DMS53 treated with DMSO at 0.1 percent for 48 hours (cell line): ENCODE measurements at regions not wholly inside any gene's neighbourhood (a gene's known extent, or its start where the extent isn't known, plus 50 kb on each side); places are given as distances from the start of the nearest gene placed in this dataset.
"Not testable (repeated sequence)": the region's sequence is repeated elsewhere in the genome, so short reads cannot be mapped to it uniquely, and the experiment has no call there.

Source experiments
- DNase-seq: peaks from one replicate; lab custom pipeline; 2025; ENCODE audit not compliant: unreplicated experiment; lab: John Stamatoyannopoulos, UW

DNA sequence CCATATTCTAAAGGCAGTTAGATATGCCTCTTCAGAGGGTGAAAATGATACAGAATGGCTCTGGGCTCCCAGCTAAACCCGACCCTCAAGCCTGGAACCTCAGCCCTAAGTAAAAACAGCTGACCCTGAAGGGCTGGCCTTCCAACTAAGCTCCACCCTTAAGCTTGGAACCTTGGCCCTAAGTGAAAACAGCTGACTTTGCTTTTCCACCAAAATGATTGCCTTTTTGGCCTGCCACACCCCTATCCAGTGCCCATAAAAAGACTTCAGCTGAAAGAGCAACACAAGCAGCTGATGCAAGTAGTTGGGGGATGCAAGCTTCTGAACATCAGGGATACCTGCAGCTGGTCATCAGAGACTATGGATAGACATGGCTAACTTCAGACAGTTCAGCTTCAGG is 647.4 kb upstream of the SGCD start:
- DNase-seq, result no peak

DNA sequence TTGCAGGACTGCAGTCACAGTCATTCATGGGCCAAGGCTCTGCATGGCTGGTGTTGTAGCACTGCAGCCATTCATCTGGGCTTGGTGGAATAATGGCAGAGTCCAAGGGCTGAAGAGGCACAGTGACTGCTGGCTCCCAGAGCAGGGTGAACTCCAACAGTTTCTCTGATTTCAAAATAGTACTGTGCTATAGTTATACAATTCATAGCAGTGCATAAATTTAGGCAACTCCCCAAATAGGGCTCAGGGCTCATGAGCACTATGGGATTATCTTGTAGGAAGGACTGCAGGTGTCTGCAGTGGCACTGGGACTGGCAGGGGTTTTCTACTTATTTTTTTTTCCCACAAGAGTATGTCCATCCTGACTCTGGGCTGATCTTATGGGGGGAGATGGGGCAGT is 642.5 kb upstream of the SGCD start:
- no peak for DNase-seq

DNA sequence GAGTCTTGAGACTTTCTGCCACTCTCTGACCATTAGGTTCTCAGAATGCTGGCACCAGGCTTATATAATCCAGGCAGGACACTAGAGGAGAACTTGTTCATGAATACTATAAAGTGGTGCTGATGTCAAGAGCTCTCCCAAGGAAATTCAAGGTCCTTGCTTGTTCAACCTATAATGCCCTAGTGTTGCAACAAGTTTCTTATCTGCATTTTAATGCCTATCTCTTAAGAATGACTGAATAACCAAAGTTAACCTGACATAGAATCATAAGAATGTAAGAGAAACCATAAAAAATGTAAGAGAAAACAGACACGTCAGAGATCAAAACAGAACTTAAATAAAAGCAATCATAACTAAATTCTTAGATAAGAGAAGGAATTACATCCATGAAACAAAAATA is 640.8 kb upstream of the SGCD start:
- no peak for DNase-seq

DNA sequence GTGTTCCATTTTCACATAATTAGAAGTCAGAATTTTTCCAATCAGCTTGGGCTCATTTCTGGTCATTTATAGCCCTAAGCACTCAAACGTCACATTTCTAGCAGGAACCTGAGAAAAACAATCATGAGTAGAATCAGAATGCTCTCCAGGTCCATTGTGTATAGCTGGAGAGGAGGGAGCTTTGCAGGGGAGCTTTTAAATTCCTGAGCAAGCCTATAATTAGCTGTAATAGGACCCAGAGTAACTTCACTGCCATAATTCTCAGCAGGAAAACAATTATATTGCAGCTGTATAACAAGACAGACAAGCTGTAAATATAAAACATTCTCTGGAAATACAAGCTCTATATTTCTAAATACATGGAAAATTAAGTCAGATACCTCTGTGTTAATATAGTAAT is 637.6 kb upstream of the SGCD start:
- no peak for DNase-seq

DNA sequence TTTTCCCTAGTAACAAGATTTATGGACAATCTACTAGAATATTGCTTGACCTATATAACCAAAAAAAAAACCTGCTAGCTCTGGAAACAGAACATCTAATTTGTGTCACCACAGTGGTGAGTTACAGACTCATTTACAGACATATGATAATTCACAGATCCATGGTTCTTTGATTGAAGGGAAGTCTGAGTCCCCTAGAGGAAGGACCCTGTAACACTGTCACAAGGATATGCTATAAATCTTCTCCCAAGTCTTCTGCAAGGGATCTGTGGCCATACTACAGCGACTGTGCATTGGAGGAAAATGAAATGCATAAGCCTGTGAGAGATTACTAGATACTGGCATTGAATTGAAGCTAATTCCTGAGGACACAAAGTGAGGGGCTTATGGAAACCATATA is 630.6 kb upstream of the SGCD start:
- DNase-seq, result no peak

DNA sequence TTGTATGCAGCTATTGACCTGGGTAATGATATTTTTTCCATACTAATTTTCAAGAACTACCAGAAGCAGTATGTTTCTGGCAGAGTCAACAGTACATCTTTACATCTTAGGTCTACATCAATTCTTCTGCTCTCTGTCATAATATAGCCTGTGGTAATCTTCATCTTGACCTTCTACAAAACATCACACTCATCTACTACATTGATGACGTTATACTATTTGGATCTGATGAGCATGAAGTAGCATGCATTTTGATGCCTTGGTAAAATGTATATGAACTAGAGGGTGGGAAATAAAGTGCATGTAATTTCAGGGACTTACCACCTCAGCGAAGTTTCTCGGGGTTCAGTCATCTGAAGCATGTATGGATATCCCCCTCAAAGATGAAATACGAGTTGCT is 629.7 kb upstream of the SGCD start:
- DNase-seq, result no peak

DNA sequence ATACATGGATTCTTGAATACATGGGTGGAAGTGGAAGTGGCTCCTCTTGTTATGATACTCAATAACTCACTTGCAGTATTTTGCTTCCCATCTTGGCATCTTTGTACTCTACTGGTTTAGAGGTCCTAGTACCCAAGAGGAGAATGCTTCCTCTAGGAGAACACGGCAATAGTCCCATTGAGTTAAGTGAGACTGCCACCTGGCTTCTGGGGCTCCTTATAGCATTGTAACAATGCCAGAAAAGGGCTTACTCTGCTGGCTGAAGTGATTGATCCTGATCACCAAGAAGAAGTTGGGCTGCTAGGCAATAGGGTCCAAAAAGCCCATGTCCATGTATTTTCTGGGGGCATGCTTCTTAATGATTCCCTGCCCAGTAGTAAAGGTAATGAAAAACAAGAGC is 627.6 kb upstream of the SGCD start:
- DNase-seq, result no peak

DNA sequence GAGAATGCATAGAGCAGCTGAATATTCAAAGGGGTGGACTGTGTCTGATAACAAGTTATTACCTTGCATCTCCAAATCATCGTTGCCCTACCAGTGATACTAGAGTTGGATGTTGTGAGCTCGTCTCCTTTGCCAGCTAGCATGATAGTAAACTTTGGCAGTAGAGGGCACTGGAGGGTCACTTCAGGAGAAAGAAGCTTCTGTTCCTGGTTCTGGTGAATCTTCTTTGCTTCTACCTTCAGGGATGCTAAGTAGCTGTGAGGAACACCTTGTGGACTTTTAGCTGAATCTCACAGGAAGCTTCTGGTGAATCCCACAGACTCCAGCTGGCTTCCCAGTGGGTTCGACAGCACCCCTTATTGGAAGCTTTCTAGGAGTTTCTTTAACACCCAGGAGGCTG is 626.6 kb upstream of the SGCD start:
- DNase-seq, result peak; percentile 42

DNA sequence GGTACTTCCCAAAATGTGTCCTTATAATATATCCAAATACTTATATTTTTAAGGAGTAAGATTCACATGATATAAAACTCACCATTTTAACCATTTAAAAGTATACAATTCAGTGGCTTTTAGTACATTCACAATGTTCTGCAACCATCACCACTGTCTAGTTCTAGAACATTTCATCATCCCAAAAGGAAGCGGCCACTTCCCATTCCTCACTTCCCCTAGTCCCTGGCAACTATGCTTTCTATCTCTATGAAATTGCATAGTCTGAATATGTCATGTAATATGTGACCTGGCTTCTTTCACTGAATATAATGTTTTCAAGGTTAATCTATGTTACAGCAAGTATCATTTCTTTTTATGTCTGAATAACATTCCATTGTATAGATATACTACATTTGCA is 615.1 kb upstream of the SGCD start:
- no peak for DNase-seq

DNA sequence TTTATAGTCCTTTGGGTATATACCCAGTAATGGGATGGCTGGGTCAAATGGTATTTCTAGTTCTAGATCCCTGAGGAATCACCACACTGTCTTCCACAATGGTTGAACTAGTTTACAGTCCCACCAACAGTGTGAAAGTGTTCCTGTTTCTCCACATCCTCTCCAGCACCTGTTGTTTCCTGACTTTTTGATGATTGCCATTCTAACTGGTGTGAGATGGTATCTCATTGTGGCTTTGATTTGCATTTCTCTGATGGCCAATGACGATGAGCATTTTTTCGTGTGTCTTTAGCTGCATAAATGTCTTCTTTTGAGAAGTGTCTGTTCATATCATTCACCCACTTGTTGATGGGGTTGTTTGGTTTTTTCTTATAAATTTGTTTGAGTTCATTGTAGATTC is 612.5 kb upstream of the SGCD start:
- not testable (repeated sequence) for DNase-seq

DNA sequence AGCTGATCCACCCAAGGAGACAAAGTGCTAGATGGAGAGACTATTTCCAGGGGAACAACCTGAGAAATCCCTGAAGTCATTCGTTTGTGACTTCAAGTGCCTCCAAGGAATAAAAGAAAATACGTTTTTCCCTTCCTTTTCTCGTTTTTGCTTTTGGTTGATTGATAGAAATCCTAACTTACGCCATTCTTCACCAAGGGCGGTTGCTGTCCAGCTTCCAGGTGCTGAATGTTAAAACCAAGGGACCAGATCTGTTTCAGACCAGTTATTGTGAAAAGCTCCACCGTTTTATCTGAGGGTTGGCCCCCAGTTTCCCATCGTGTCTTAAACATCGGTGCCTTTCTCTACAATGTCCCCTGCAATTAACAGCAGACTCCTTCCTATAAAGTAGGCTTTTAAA is 600.7 kb upstream of the SGCD start:
- DNase-seq, result no peak

DNA sequence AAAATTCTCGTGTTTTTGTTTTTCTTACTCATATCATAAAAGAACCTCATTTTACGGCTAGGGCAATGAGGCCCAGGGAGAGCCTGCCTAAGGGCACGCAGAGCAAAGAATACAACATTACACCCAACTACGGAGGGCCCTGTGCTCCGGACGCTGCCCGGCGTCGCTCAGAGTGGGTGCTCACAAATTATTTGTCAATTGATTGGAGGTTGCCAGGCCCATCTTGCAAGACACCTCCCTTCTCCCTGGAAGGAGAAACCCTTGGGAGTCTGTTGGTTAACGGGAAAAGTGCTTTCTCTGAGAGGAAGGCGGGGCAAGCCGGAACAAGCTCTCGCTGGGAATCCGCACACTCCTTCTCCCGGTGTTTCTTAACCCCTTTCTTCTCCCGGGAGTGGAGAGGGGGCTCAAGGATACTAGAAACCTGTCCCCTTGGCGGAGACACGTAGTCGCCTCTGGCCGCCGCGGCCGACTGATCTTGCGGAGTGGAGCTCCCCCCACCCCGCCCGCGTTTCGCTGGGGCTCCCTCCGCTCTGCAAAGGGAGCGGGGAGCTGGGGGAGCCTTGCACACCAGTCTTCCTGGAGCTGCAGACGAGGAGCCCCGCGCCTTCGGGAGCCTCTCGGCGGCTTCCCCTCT is 599.3 kb upstream of the SGCD start:
- no peak for DNase-seq

DNA sequence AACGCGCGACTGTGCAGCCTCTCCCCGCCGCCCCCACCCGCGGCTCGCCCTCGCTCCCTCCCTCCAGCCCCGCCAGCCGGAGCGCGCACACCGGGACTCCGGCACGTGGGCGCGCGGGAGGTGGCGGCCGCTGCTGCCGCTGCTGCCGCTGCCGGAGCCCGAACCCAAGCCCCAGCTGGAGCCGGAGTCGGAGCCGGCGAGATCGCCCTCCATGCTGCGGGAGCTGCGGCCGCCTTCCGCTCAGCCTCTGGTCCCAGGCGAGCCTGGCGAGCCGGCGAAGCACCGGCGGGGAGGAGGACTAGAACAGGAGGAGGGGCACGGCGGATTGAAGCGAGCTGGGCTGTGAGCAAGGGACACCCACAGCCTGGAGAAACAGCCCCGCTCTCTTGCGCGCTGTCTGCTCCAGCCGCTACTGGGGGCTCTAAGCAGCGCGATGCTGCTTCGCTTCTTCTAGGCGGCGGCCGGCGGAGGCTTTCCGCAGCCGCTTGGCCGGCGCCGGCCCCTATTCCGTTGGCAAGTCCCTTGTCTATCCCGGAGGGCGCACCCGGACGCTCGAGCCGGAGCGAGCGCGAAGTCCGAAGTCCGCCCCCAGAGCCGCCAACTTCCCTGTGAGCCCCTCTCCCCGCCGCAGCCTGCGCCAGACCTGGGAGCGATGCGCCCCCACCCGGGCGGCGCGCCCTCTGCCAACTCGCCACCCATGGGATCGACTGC is 598.7 kb upstream of the SGCD start:
- DNase-seq, result peak; percentile 44

DNA sequence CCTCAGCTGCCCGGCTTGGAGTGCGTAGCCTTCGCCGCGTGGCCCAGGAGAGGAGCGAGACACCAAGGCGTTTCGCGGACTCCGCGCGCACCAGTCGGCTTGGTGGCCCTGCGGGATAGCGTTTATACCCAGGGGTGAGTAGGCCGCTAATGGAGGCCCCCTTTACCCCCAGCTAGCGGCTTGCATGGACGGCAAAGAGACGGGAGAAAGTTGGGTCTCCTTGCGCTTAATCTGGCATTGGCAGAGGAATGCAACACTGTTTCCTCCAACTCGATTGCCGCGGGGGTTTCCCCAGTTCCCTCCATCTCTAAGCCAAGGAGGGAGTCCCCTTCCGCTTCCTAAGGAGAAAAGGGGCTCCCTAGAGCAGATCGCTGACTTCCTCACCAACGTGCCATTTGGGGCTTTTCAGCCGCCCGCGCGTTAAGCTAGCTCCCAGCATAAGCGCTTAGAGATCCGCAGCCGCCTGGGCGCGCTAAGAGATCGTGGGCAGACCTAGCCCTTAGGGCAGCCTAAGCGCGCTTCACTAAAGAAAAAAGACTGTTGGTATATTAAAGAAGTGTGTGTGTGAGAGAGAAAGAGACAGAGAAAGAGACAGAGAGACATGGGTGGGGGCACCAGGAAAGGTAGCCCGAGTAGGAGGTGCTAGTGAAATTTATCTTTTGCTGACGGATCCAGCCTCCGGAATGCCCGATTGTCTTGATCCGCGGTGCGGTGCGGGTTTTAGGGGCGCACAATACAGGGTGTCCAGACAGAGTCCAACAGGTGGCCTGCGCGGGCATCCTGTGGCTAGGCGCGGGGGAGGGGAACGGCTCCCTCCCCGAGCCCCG is 597.9 kb upstream of the SGCD start:
- peak; percentile 61 for DNase-seq

DNA sequence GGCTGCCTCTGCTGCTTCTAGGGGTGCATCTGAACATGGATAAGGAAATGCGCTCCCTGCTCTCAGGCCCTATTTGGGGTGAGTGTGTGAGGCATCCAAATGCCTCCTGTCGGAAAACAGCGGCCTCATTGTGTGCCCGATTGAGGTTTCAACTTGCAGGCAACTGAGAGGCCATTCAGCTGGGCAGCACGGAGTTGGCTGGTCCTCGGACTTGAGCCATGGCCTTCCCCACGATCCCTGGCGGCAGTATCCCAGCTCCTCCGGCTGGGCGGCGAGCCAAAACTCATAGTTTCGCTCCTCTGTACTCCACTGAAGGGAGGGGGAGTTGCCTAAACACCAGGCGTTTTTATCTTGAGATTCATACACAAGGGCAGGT is 597.3 kb upstream of the SGCD start:
- DNase-seq, result no peak

DNA sequence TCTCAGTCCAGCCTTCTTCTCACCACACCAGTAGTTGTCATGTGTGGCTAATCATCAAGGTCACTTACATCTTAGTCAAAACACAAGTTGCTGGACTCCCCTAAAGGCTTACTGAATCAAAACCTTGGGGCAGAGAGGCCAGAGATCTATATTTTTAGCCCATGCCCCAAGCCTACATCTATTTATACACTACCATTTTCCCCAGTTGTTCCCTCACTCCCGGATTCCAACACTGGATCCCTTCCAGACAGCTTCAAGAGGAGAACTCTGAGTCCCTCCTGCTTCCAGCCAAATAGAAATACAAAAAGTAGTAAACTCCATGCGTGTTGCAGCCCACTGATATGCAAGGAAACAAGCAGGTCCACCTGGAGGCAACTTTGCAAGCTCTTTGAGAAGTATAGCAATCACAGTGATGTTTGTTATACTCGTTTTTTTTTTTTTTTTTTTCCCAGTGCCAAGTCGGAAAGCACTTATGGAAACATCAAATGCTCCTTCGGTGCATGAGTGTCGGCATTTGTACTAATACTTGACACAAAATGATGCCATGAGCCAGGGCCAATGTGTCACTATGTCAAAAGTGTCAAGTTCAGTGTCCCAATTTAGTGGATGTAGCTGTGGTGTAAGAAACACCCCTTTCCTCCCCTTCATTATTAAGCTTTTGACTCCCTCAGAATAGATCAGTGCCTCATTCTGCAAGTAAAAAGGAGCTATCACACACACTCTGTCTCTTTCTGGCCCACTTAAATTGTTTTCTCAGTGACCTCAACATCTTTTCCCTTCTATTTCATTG is 594.2 kb upstream of the SGCD start:
- no peak for DNase-seq

DNA sequence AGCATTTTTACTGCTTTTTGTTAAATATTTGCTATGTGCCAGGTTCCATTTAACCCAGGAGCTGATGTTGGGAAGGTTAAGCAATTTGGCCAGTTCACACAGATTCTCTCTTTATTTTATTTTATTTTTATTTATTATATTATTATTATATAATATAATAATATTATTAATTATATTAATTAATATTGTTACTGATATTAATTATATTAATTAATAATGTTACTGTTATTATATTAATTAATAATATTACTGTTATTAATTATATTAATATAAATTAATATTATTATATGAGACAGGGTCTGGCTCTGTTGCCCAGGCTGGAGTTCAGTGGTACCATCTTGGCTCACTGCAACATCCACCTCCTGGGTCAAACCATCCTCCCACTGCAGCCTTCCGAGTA is 593.0 kb upstream of the SGCD start:
- DNase-seq, result no peak

DNA sequence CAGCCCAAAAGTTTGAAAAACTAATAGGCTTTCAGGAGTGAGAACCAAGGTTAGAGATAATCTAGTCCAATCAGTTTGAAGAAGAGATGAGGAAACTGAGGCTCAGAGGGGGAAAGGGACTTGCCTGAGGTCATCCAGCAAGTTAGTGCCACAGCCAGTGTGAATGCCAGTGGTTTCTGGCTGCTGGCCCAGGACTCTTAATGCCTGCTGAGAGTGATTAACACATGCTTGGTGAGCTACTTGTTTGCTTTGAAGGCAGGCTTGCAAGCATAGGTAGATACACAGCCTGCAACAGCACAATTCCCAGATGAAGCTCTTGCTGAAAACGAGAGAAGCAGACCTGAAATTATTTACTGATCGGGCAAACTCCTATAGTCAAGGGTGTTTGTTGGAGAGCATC is 591.6 kb upstream of the SGCD start:
- peak; percentile 59 for DNase-seq

DNA sequence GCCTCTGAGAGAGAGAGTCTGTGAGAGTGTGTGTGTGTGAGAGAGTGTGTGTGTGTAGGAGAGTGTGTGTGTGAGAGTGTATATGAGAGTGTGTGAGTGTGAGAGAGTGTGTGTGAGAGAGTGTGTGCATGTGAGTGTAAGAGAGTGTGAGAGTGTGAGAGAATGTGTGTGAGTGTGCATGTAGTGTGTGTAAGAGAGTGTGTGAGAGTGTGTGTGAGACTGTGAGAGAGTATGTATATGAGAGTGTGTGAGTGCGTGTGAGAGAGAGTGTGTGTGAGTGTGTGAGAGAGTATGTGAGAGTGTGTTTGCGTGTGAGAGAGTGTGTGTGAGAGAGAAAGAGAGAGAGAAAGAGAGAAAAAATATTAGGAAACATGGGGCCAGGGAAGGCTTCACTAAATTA is 588.3 kb upstream of the SGCD start:
- DNase-seq, result no peak

DNA sequence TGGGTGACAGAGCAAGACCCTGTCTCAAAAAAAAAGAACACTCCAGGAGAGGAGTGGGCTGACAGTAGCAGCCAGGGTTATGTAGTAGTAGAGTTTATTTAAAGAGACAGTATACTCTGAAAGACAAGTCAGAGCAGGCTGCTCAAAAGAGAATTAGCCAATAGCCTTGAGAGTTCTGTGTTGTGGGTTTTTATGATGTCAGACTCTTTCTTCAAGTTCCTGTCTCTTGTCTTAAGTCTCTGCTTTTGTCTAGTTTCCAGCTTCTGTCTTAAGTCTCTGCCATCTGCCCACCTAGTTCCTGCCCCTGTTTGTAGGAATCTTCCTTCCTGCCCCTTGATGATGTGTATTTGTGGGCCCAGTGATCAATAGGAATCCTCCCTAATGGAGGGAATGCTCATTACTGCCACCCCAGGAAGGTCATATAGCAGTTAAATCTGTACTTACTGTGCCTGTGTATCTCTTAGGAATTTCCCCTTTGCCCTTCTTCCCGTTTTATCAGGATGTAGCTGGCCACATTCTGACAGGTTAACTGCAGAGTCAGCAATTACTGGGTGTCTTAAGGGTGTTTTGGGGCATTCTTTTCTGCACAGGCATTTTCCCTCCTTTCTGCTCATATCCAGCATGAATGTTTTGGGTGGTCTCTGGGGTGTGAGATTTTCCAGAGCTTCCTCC is 580.5 kb upstream of the SGCD start:
- no peak for DNase-seq

DNA sequence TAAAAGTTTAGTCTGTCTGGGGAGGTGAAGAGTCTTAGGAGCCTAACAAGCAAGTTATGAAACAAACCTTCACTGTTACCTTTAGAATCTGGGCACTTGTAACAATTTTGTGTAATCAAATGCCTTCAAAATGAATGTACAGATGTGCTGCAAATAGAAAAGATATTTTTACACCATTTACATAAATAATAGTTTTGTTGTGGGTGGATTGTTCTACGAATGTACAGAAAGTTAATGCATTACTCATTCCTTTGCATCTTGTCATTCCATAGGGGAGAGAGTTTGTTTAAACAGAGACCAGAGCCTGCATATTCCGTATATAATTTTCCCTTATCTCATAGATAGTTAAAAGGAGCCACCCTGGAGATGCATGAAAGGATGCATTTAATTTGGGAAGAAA is 576.9 kb upstream of the SGCD start:
- DNase-seq, result no peak
